A549 (cell line): ENCODE measurements at regions not wholly inside any gene's neighbourhood (a gene's known extent, or its start where the extent isn't known, plus 50 kb on each side); places are given as distances from the start of the nearest gene placed in this dataset.
A peak's percentile ranks its signal among the peaks of the same experiment; 100 is the strongest.

Source experiments
- ATAC-seq, 2 experiments: fragments of 200-7000 bp in 1 of 2; fragments of >200 bp in 1 of 2; cut with Nextera tagmentation in 1 of 2; cut with Tn5 transposase in 1 of 2; 3 replicates each; pipeline versions ENCODE4 v1.8.0 to v1.9.1; 2018 to 2020; ENCODE audit warnings: mild to moderate bottlenecking in 1 of 2, moderate library complexity in 1 of 2
- CTCF ChIA-PET: fragments of 300-600 bp; sonication (Branson Sonifier 250); formaldehyde crosslinking; extraction: SDS; loops from one replicate; lab custom pipeline; 2021; ENCODE audit warnings: antibody characterized with exemption, inconsistent platforms; lab: Yijun Ruan, JAX
- POLR2A ChIA-PET: fragments of 350-600 bp; formaldehyde crosslinking; extraction: SDS; loops from one replicate; lab custom pipeline; 2021; ENCODE audit warnings: antibody characterized with exemption, inconsistent platforms; lab: Yijun Ruan, JAX
- DNase-seq, 2 experiments: peaks; one replicate each; pipeline versions ENCODE4 v3.0.0 to v3.0.0-alpha.2; 2011 to 2016; ENCODE audit warnings: low read depth in 1 of 2, low spot score in 1 of 2
- FAIRE-seq: peaks from 2 replicates; lab custom pipeline; 2011; peaks lifted over from hg19 to GRCh38; lab: Jason Lieb, UNC
- H3K27ac ChIP-seq, 2 experiments: fragments of >200 bp; sonication (Bioruptor Twin); formaldehyde crosslinking; 3 replicates each; pipeline ENCODE4 v1.5.1; 2016 to 2017
- H3K4me1 ChIP-seq: fragments of >200 bp; sonication (Bioruptor Twin); formaldehyde crosslinking; 3 replicates; pipeline ENCODE4 v1.6.1; 2016
- H3K4me2 ChIP-seq: fragments of >200 bp; sonication (Bioruptor Twin); formaldehyde crosslinking; 3 replicates; pipeline ENCODE4 v1.6.1; 2016
- H3K4me3 ChIP-seq: fragments of >200 bp; sonication (Bioruptor Twin); formaldehyde crosslinking; 3 replicates; pipeline ENCODE4 v1.5.1; 2016
- H3K9me3 ChIP-seq: fragments of >200 bp; sonication (Bioruptor Twin); formaldehyde crosslinking; 3 replicates; pipeline ENCODE4 v1.6.1; 2016
- CBX2 ChIP-seq: fragments of 200-600 bp; sonication (generic); IDR thresholded peaks from 2 replicates; pipeline ENCODE4 v1.6.1; 2016; ENCODE audit warnings: low read depth, mild to moderate bottlenecking, borderline replicate concordance
- EHMT2 ChIP-seq: fragments of 200-600 bp; sonication (generic); IDR thresholded peaks from 2 replicates; pipeline ENCODE4 v1.6.1; 2016; ENCODE audit warnings: antibody characterized with exemption, low read depth, mild to moderate bottlenecking, moderate library complexity
- FOSL2 ChIP-seq, 2 experiments: fragments of 450-650 bp in 1 of 2; fragments of >200 bp in 1 of 2; sonication (Bioruptor Twin) in 1 of 2; formaldehyde crosslinking; IDR thresholded peaks; 2 replicates each; pipeline versions ENCODE4 v1.5.0 to v1.6.1; 2016 to 2020; ENCODE audit warnings: mild to moderate bottlenecking in 1 of 2, moderate library complexity in 1 of 2
- FOXS1 ChIP-seq: fragments of 250-450 bp; sonication (Bioruptor Pico); IDR thresholded peaks from 2 replicates; pipeline ENCODE4 v1.5.0; 2020; ENCODE audit warnings: mild to moderate bottlenecking, moderate library complexity
- HEYL ChIP-seq: fragments of 250-450 bp; sonication (Bioruptor Pico); IDR thresholded peaks from 2 replicates; pipeline ENCODE4 v1.8.0; 2021; ENCODE audit warnings: mild to moderate bottlenecking, moderate library complexity
- HOXA7 ChIP-seq: fragments of 250-450 bp; sonication (Bioruptor Pico); IDR thresholded peaks from 2 replicates; pipeline ENCODE4 v1.5.0; 2020; ENCODE audit warnings: mild to moderate bottlenecking, moderate library complexity
- HOXB13 ChIP-seq: fragments of 250-450 bp; sonication (Bioruptor Pico); IDR thresholded peaks from 2 replicates; pipeline ENCODE4 v1.5.0; 2020; ENCODE audit warnings: low read depth, mild to moderate bottlenecking, moderate library complexity
- JUN ChIP-seq, 2 experiments: fragments of >200 bp; sonication (Bioruptor Twin); formaldehyde crosslinking; IDR thresholded peaks; 2 replicates in 1 of 2; 3 replicates in 1 of 2; pipeline ENCODE4 v1.6.1; 2016 to 2017
- MAZ ChIP-seq: fragments of 150-350 bp; IDR thresholded peaks from 2 replicates; pipeline ENCODE4 v1.6.1; 2014; ENCODE audit warnings: antibody characterized with exemption, low read depth, low read length, borderline replicate concordance
- NFE2L2 ChIP-seq: fragments of 150-350 bp; conservative IDR thresholded peaks from 2 replicates; pipeline ENCODE4 v1.6.1; 2014; ENCODE audit warnings: low read length
- PBX3 ChIP-seq: IDR thresholded peaks from 2 replicates; pipeline ENCODE4 v1.6.1; 2012
- RCOR1 ChIP-seq: fragments of 150-350 bp; IDR thresholded peaks from 2 replicates; pipeline ENCODE4 v1.6.1; 2014; ENCODE audit warnings: antibody characterized with exemption, low read length, low read depth
- REST ChIP-seq: fragments of 200-600 bp; sonication (generic); IDR thresholded peaks from 2 replicates; pipeline ENCODE4 v1.6.1; 2016; ENCODE audit warnings: antibody characterized with exemption, mild to moderate bottlenecking, moderate library complexity
- RNF2 ChIP-seq: fragments of 200-600 bp; sonication (generic); IDR thresholded peaks from 2 replicates; pipeline ENCODE4 v1.6.1; 2016; ENCODE audit warnings: low read depth, mild to moderate bottlenecking, antibody characterized with exemption, moderate library complexity, borderline replicate concordance
- SREBF2 ChIP-seq: fragments of 450-650 bp; IDR thresholded peaks from 2 replicates; pipeline ENCODE4 v1.6.1; 2014; ENCODE audit warnings: mild to moderate bottlenecking, moderate library complexity
- TP53 ChIP-seq: fragments of 250-450 bp; sonication (Bioruptor Pico); IDR thresholded peaks from 2 replicates; pipeline ENCODE4 v1.5.0; 2021; ENCODE audit warnings: mild to moderate bottlenecking, moderate library complexity
- ZC3H11A ChIP-seq: fragments of 450-650 bp; IDR thresholded peaks from 2 replicates; pipeline ENCODE4 v1.6.1; 2014; ENCODE audit warnings: antibody characterized with exemption, mild to moderate bottlenecking
- WGBS: methylation state at CpG from one replicate; pipeline ENCODE4 v1.1.6; 2017; ENCODE audit errors: missing lambda C conversion rate; 5-methylcytosine and 5-hydroxymethylcytosine counted together
- TF ChIP-seq, protein P1 (sequence below): fragments of >200 bp; sonication (Bioruptor Twin); formaldehyde crosslinking; IDR thresholded peaks from 3 replicates; pipeline ENCODE4 v1.5.1; 2016
- TF ChIP-seq, protein P2 (sequence below): fragments of 150-350 bp; IDR thresholded peaks from 2 replicates; pipeline ENCODE4 v1.6.1; 2014; ENCODE audit warnings: low read depth, mild to moderate bottlenecking, low read length
- TF ChIP-seq, protein P3 (sequence below): fragments of 250-450 bp; sonication (Bioruptor Pico); IDR thresholded peaks from 2 replicates; pipeline ENCODE4 v1.5.0; 2020; ENCODE audit warnings: low read depth, mild to moderate bottlenecking, moderate library complexity

DNA sequence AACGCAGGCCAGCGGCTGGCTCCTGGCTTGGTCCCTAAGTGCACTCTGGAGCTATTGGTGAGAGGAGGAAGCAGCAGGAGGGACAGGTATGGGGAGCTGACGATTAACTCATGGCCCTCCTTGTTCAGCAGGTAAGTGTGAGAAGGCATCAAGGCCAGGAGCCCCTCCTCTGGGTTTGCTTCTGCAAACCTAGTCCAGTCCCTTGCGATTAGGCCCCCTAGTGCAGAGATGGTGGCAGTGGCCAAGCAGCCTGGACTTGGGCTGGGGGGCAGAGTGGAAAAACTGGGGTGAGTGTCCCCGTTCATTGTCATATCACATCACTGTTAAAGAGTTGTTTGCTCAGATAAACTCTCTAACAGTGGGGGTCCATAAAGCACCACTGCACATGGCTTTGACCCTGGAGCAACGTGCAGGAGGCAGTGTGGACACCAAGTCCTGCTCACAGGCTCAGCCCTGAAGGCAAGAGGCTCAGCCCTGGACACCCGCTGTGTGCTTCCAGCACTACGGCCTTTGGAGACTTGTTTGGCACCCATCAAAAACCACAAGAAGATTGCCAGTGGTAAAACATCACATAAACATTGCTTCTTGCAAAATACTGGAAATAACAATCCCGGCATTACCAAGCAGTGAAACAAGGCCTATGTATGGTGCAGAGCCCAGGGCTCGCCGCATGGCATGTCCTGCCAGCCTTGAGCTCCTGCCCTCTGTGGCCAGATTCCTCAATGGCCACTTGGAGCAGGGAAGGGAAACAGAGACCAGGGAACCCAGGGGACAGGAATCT lies 184.3 kb upstream of the RTL1 start:
- peaks cover 8% of the 10 kb centered on the region; the same call in 2 of the 3 replicates for H3K4me1 ChIP-seq
- ChIA-PET POLR2A (no interaction called here), CTCF (interaction anchor here (1.3 to 1.6 kb wide), 2 partner anchors 12 to 147 kb away, joined by 3 to 4 read pairs; no protein-coding TSS in a partner anchor)
- DNase-seq (no peak), ATAC-seq (no peak), FAIRE-seq (no peak)
- no peak overlapping the region for H3K4me3 ChIP-seq
- H3K9me3 ChIP-seq = no peaks in the 10 kb centered on the region
- 93% methylated on average over 11 of the region's 11 CpGs for WGBS
- TF ChIP-seq RCOR1 = no peak
- TF ChIP-seq FOSL2 (IDR thresholded peaks at IDR 0.05) = no peak
- TF ChIP-seq FOSL2 (CRISPR knock-in tag; IDR thresholded peaks at IDR 0.05) = no peak
- no peak for TF ChIP-seq HOXA7 (CRISPR knock-in tag)
- TF ChIP-seq TP53 (CRISPR knock-in tag) = no peak
- TF ChIP-seq, protein P1, sequence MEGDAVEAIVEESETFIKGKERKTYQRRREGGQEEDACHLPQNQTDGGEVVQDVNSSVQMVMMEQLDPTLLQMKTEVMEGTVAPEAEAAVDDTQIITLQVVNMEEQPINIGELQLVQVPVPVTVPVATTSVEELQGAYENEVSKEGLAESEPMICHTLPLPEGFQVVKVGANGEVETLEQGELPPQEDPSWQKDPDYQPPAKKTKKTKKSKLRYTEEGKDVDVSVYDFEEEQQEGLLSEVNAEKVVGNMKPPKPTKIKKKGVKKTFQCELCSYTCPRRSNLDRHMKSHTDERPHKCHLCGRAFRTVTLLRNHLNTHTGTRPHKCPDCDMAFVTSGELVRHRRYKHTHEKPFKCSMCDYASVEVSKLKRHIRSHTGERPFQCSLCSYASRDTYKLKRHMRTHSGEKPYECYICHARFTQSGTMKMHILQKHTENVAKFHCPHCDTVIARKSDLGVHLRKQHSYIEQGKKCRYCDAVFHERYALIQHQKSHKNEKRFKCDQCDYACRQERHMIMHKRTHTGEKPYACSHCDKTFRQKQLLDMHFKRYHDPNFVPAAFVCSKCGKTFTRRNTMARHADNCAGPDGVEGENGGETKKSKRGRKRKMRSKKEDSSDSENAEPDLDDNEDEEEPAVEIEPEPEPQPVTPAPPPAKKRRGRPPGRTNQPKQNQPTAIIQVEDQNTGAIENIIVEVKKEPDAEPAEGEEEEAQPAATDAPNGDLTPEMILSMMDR = no peak
- no peak for TF ChIP-seq NFE2L2
- TF ChIP-seq, protein P2, sequence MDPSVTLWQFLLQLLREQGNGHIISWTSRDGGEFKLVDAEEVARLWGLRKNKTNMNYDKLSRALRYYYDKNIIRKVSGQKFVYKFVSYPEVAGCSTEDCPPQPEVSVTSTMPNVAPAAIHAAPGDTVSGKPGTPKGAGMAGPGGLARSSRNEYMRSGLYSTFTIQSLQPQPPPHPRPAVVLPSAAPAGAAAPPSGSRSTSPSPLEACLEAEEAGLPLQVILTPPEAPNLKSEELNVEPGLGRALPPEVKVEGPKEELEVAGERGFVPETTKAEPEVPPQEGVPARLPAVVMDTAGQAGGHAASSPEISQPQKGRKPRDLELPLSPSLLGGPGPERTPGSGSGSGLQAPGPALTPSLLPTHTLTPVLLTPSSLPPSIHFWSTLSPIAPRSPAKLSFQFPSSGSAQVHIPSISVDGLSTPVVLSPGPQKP = no peak
- TF ChIP-seq ZC3H11A = no peak
- no peak for TF ChIP-seq EHMT2
- no peak for TF ChIP-seq SREBF2
- TF ChIP-seq, protein P3, sequence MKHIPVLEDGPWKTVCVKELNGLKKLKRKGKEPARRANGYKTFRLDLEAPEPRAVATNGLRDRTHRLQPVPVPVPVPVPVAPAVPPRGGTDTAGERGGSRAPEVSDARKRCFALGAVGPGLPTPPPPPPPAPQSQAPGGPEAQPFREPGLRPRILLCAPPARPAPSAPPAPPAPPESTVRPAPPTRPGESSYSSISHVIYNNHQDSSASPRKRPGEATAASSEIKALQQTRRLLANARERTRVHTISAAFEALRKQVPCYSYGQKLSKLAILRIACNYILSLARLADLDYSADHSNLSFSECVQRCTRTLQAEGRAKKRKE = no peak
- TF ChIP-seq RNF2 = no peak
- TF ChIP-seq HOXB13 = no peak
- no peak for TF ChIP-seq HEYL (CRISPR knock-in tag)
- no peak for TF ChIP-seq JUN (IDR thresholded peaks at IDR 0.05)
- TF ChIP-seq FOXS1 = no peak
- no peak overlapping the region for H3K4me2 ChIP-seq
- peak overlapping the region in 1 of 2 experiments; percentile 10; a peak in 1 of 6 replicates for H3K27ac ChIP-seq

DNA sequence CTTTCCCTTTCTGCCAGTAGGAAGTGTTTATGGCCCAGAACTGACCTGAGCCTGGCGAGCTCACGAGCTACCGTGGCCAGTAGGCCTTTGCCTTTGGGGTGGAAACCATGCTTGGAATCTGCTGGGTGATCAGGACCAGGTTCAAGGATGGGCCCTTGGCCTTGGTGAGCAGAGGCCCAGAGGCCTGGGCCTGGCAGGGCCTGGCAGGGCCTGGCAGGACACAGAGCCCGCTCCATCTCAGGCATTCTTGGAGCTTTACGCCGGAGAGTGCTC lies 184.8 kb upstream of the RTL1 start:
- no peak for FAIRE-seq
- TF ChIP-seq REST = no peak
- TF ChIP-seq, protein P1 = no peak
- TF ChIP-seq CBX2 = no peak
- TF ChIP-seq PBX3 = no peak
- TF ChIP-seq MAZ = no peak
- CTCF ChIA-PET = interaction anchor here (1.3 kb wide), 1 partner anchor 12 kb away, joined by 4 read pairs; no protein-coding TSS in a partner anchor
- 87% methylated on average over 6 of the region's 6 CpGs for WGBS
- Histone ChIP-seq H3K9me3 (no peaks in the 10 kb centered on the region), H3K4me3 (no peak overlapping the region), H3K4me2 (no peak overlapping the region), H3K27ac (peak overlapping the region in 1 of 2 experiments; percentile 10; a peak in 1 of 6 replicates), H3K4me1 (peaks cover 8% of the 10 kb centered on the region; the same call in 2 of the 3 replicates)
- no peak for DNase-seq
- ATAC-seq = no peak
- POLR2A ChIA-PET = no interaction called here
